ENCODE measurements at regions not wholly inside any gene's neighbourhood (a gene's known extent, or its start where the extent isn't known, plus 50 kb on each side); places are given as distances from the start of the nearest gene placed in this dataset.

GRCh38 chr5:144030904-144031303 lies 139.6 kb downstream of the YIPF5 start:
- DNase-seq = no peak
- Histone ChIP-seq H3K4me2 (ENCODE audit: low read length) (no peak overlapping the region), H3K27ac (ENCODE audit: low read length) (no peak overlapping the region), H3K27me3 (ENCODE audit: low read length) (no peaks in the 10 kb centered on the region), H3K9me2 (replicated peaks; ENCODE audit: low read length) (no peaks in the 10 kb centered on the region), H2AFZ (ENCODE audit: low read length) (no peak overlapping the region), H3K4me3 (ENCODE audit: low read length) (no peak overlapping the region), H3K4me1 (ENCODE audit: insufficient read depth, low read length) (no peaks in the 10 kb centered on the region), H3K79me2 (ENCODE audit: low read length) (no peaks in the 10 kb centered on the region), H3K9me3 (ENCODE audit: low read length) (no peaks in the 10 kb centered on the region), H4K20me1 (ENCODE audit: low read length) (no peaks in the 10 kb centered on the region), H3K9ac (ENCODE audit: low read length) (no peak overlapping the region), H3K36me3 (ENCODE audit: low read depth, low read length) (no peaks in the 10 kb centered on the region), H3F3A (ENCODE audit: low read length, unreplicated experiment) (no peaks in the 10 kb centered on the region)
- intact Hi-C loops (cut with micrococcal nuclease) = no loop called here
- no peak for TF ChIP-seq EZH2 (IDR thresholded peaks at IDR 0.05; ENCODE audit: low read length, unreplicated experiment)
- no peak for TF ChIP-seq CTCF (conservative IDR thresholded peaks at IDR 0.05; ENCODE audit: low read depth, low read length)
- TF ChIP-seq EZH2phosphoT487 (IDR thresholded peaks at IDR 0.05; ENCODE audit: borderline replicate concordance, low read length) = no peak
- ATAC-seq = no peak
- ChIA-PET CTCF (no interaction called here), POLR2A (ENCODE audit: unreplicated experiment) (no interaction called here)
- BruUV-seq (replicated peaks) = no TSS peak

GRCh38 chr5:144032375-144032774 lies 138.1 kb downstream of the YIPF5 start:
- POLR2A ChIA-PET (ENCODE audit: unreplicated experiment) = no interaction called here
- Histone ChIP-seq H3K79me2 (ENCODE audit: low read length) (no peaks in the 10 kb centered on the region), H2AFZ (ENCODE audit: low read length) (no peak overlapping the region), H3K27me3 (ENCODE audit: low read length) (no peaks in the 10 kb centered on the region), H3K9ac (ENCODE audit: low read length) (no peak overlapping the region), H3K27ac (ENCODE audit: low read length) (no peak overlapping the region), H3K9me2 (replicated peaks; ENCODE audit: low read length) (no peaks in the 10 kb centered on the region), H3K4me1 (ENCODE audit: insufficient read depth, low read length) (no peaks in the 10 kb centered on the region), H3K4me3 (ENCODE audit: low read length) (no peak overlapping the region), H3K4me2 (ENCODE audit: low read length) (no peak overlapping the region), H3K9me3 (ENCODE audit: low read length) (no peaks in the 10 kb centered on the region), H4K20me1 (ENCODE audit: low read length) (no peaks in the 10 kb centered on the region), H3K36me3 (ENCODE audit: low read depth, low read length) (no peaks in the 10 kb centered on the region), H3F3A (ENCODE audit: low read length, unreplicated experiment) (no peaks in the 10 kb centered on the region)
- no peak for ATAC-seq
- intact Hi-C loops (cut with micrococcal nuclease) = no loop called here
- TF ChIP-seq CTCF (conservative IDR thresholded peaks at IDR 0.05; ENCODE audit: low read depth, low read length) = no peak
- no peak for TF ChIP-seq EZH2 (IDR thresholded peaks at IDR 0.05; ENCODE audit: low read length, unreplicated experiment)
- TF ChIP-seq EZH2phosphoT487 (IDR thresholded peaks at IDR 0.05; ENCODE audit: borderline replicate concordance, low read length) = no peak
- no TSS peak for BruUV-seq (replicated peaks)
- CTCF ChIA-PET = no interaction called here
- DNase-seq = no peak

GRCh38 chr5:144033486-144033885 lies 137.0 kb downstream of the YIPF5 start:
- H3K36me3 ChIP-seq (ENCODE audit: low read depth, low read length) = no peaks in the 10 kb centered on the region
- no peaks in the 10 kb centered on the region for H3K79me2 ChIP-seq (ENCODE audit: low read length)
- no peaks in the 10 kb centered on the region for H3K4me1 ChIP-seq (ENCODE audit: insufficient read depth, low read length)
- no peaks in the 10 kb centered on the region for H3K27me3 ChIP-seq (ENCODE audit: low read length)
- H4K20me1 ChIP-seq (ENCODE audit: low read length) = no peaks in the 10 kb centered on the region
- DNase-seq = no peak
- H2AFZ ChIP-seq (ENCODE audit: low read length) = no peak overlapping the region
- H3K9me3 ChIP-seq (ENCODE audit: low read length) = no peaks in the 10 kb centered on the region
- H3K4me3 ChIP-seq (ENCODE audit: low read length) = no peak overlapping the region
- no peak for ATAC-seq
- no TSS peak for BruUV-seq (replicated peaks)
- TF ChIP-seq EZH2phosphoT487 (IDR thresholded peaks at IDR 0.05; ENCODE audit: borderline replicate concordance, low read length) = no peak
- no peak for TF ChIP-seq CTCF (conservative IDR thresholded peaks at IDR 0.05; ENCODE audit: low read depth, low read length)
- TF ChIP-seq EZH2 (IDR thresholded peaks at IDR 0.05; ENCODE audit: low read length, unreplicated experiment) = no peak
- intact Hi-C loops (cut with micrococcal nuclease) = no loop called here
- ChIA-PET POLR2A (ENCODE audit: unreplicated experiment) (no interaction called here), CTCF (no interaction called here)
- no peak overlapping the region for H3K4me2 ChIP-seq (ENCODE audit: low read length)
- H3K27ac ChIP-seq (ENCODE audit: low read length) = no peak overlapping the region
- H3F3A ChIP-seq (ENCODE audit: low read length, unreplicated experiment) = no peaks in the 10 kb centered on the region
- H3K9me2 ChIP-seq (replicated peaks; ENCODE audit: low read length) = no peaks in the 10 kb centered on the region
- H3K9ac ChIP-seq (ENCODE audit: low read length) = no peak overlapping the region

All from PC-3 (cell line).